ENCODE measurements at regions not wholly inside any gene's neighbourhood (a gene's known extent, or its start where the extent isn't known, plus 50 kb on each side); places are given as distances from the start of the nearest gene placed in this dataset.

- ChIA-PET POLR2A (no interaction called here), CTCF (no interaction called here)
These were observed 466.9 kb downstream of the BCAT1 start for GRCh38 chr12:24482044-24482443.

GRCh38 chr12:24480766-24481449 is 468.0 kb downstream of the BCAT1 start:
- TF ChIP-seq FOXK2 (IDR thresholded peaks at IDR 0.05) (no peak), CTBP1 (IDR thresholded peaks at IDR 0.05; ENCODE audit: borderline replicate concordance) (no peak), SP1 (IDR thresholded peaks at IDR 0.05) (no peak), SUZ12 (IDR thresholded peaks at IDR 0.05) (no peak), LEF1 (IDR thresholded peaks at IDR 0.05; ENCODE audit: borderline replicate concordance) (no peak), HDGF (IDR thresholded peaks at IDR 0.05; ENCODE audit: borderline replicate concordance) (no peak), ARNT (IDR thresholded peaks at IDR 0.05) (no peak), FOXA1 (IDR thresholded peaks at IDR 0.05) (no peak), FOXM1 (IDR thresholded peaks at IDR 0.05; ENCODE audit: borderline replicate concordance) (no peak), TARDBP (IDR thresholded peaks at IDR 0.05) (no peak), PKNOX1 (IDR thresholded peaks at IDR 0.05) (no peak), L3MBTL2 (conservative IDR thresholded peaks at IDR 0.05) (no peak), NFRKB (IDR thresholded peaks at IDR 0.05) (no peak), ZNF384 (IDR thresholded peaks at IDR 0.05) (no peak), BHLHE40 (IDR thresholded peaks at IDR 0.05; ENCODE audit: borderline replicate concordance) (no peak)
- ChIA-PET POLR2A (no interaction called here), CTCF (no interaction called here)
- no peak for DNase-seq (ENCODE audit: extremely low spot score)

More at GRCh38 chr12:24482044-24482443, 466.9 kb downstream of the BCAT1 start:
- TF ChIP-seq BHLHE40 (IDR thresholded peaks at IDR 0.05; ENCODE audit: borderline replicate concordance) (no peak), FOXM1 (IDR thresholded peaks at IDR 0.05; ENCODE audit: borderline replicate concordance) (no peak), ZNF384 (IDR thresholded peaks at IDR 0.05) (no peak), LEF1 (IDR thresholded peaks at IDR 0.05; ENCODE audit: borderline replicate concordance) (no peak), HDGF (IDR thresholded peaks at IDR 0.05; ENCODE audit: borderline replicate concordance) (no peak), NFRKB (IDR thresholded peaks at IDR 0.05) (no peak), TARDBP (IDR thresholded peaks at IDR 0.05) (no peak), ELF4 (IDR thresholded peaks at IDR 0.05) (no peak), ARNT (IDR thresholded peaks at IDR 0.05) (no peak), FOXA1 (IDR thresholded peaks at IDR 0.05) (no peak), SP1 (IDR thresholded peaks at IDR 0.05) (no peak), SUZ12 (IDR thresholded peaks at IDR 0.05) (no peak), CTBP1 (IDR thresholded peaks at IDR 0.05; ENCODE audit: borderline replicate concordance) (no peak), L3MBTL2 (conservative IDR thresholded peaks at IDR 0.05) (no peak), FOXK2 (IDR thresholded peaks at IDR 0.05) (no peak), PKNOX1 (IDR thresholded peaks at IDR 0.05) (no peak)
- no peak for DNase-seq (ENCODE audit: extremely low spot score)

GRCh38 chr12:24479131-24479530 is 469.8 kb downstream of the BCAT1 start:
- ChIA-PET CTCF (interaction anchor here (0.7 kb wide), 1 partner anchor 1778 kb away, joined by 5 read pairs; no protein-coding TSS in a partner anchor), POLR2A (no interaction called here)
- no peak for DNase-seq (ENCODE audit: extremely low spot score)
- TF ChIP-seq PKNOX1 (IDR thresholded peaks at IDR 0.05) (no peak), HDGF (IDR thresholded peaks at IDR 0.05; ENCODE audit: borderline replicate concordance) (no peak), FOXA1 (IDR thresholded peaks at IDR 0.05) (no peak), ELF4 (IDR thresholded peaks at IDR 0.05) (no peak), NFRKB (IDR thresholded peaks at IDR 0.05) (no peak), BHLHE40 (IDR thresholded peaks at IDR 0.05; ENCODE audit: borderline replicate concordance) (no peak), SP1 (IDR thresholded peaks at IDR 0.05) (no peak), ZNF384 (IDR thresholded peaks at IDR 0.05) (no peak), LEF1 (IDR thresholded peaks at IDR 0.05; ENCODE audit: borderline replicate concordance) (no peak), FOXK2 (IDR thresholded peaks at IDR 0.05) (no peak), TARDBP (IDR thresholded peaks at IDR 0.05) (no peak), CTBP1 (IDR thresholded peaks at IDR 0.05; ENCODE audit: borderline replicate concordance) (no peak), FOXM1 (IDR thresholded peaks at IDR 0.05; ENCODE audit: borderline replicate concordance) (no peak), L3MBTL2 (conservative IDR thresholded peaks at IDR 0.05) (no peak), ARNT (IDR thresholded peaks at IDR 0.05) (no peak), SUZ12 (IDR thresholded peaks at IDR 0.05) (no peak)

GRCh38 chr12:24478254-24478653 is 470.6 kb downstream of the BCAT1 start:
- CTCF ChIA-PET, result interaction anchor here (1.0 kb wide), 1 partner anchor 59 kb away, joined by 3 read pairs; no protein-coding TSS in a partner anchor
- no peak for DNase-seq (ENCODE audit: extremely low spot score)
- POLR2A ChIA-PET, result interaction anchor here (1.2 kb wide), 1 partner anchor 84 kb away, joined by 3 read pairs; no protein-coding TSS in a partner anchor
- TF ChIP-seq SP1 (IDR thresholded peaks at IDR 0.05) (no peak), FOXM1 (IDR thresholded peaks at IDR 0.05; ENCODE audit: borderline replicate concordance) (no peak)

- DNase-seq (ENCODE audit: extremely low spot score), result no peak
- TF ChIP-seq SP1 (IDR thresholded peaks at IDR 0.05) (no peak), BHLHE40 (IDR thresholded peaks at IDR 0.05; ENCODE audit: borderline replicate concordance) (no peak), ARNT (IDR thresholded peaks at IDR 0.05) (no peak), FOXM1 (IDR thresholded peaks at IDR 0.05; ENCODE audit: borderline replicate concordance) (no peak), CTBP1 (IDR thresholded peaks at IDR 0.05; ENCODE audit: borderline replicate concordance) (no peak), PKNOX1 (IDR thresholded peaks at IDR 0.05) (no peak), FOXK2 (IDR thresholded peaks at IDR 0.05) (no peak), TARDBP (IDR thresholded peaks at IDR 0.05) (no peak), SUZ12 (IDR thresholded peaks at IDR 0.05) (no peak), NFRKB (IDR thresholded peaks at IDR 0.05) (no peak), FOXA1 (IDR thresholded peaks at IDR 0.05) (no peak), HDGF (IDR thresholded peaks at IDR 0.05; ENCODE audit: borderline replicate concordance) (no peak), LEF1 (IDR thresholded peaks at IDR 0.05; ENCODE audit: borderline replicate concordance) (no peak), L3MBTL2 (conservative IDR thresholded peaks at IDR 0.05) (no peak), ZNF384 (IDR thresholded peaks at IDR 0.05) (no peak)
- CTCF ChIA-PET, result no interaction called here
- POLR2A ChIA-PET, result no interaction called here
These were observed 472.6 kb downstream of the BCAT1 start for GRCh38 chr12:24476310-24476709.
